HEK293T (cell line): ENCODE measurements at regions not wholly inside any gene's neighbourhood (a gene's known extent, or its start where the extent isn't known, plus 50 kb on each side); places are given as distances from the start of the nearest gene placed in this dataset.

Experiments
- BHLHE40 ChIP-seq: fragments of 450-650 bp; IDR thresholded peaks from 2 replicates; pipeline ENCODE4 v1.6.1; 2016; ENCODE audit warnings: mild to moderate bottlenecking, moderate library complexity, borderline replicate concordance
- ELF4 ChIP-seq: fragments of 450-650 bp; IDR thresholded peaks from 2 replicates; pipeline ENCODE4 v1.6.1; 2017; ENCODE audit warnings: antibody characterized with exemption
- FOXA1 ChIP-seq: fragments of 450-650 bp; IDR thresholded peaks from 2 replicates; pipeline ENCODE4 v1.6.1; 2016; ENCODE audit warnings: mild to moderate bottlenecking
- FOXK2 ChIP-seq: fragments of 450-650 bp; IDR thresholded peaks from 2 replicates; pipeline ENCODE4 v1.6.1; 2016; ENCODE audit warnings: mild to moderate bottlenecking
- FOXM1 ChIP-seq: fragments of 450-650 bp; IDR thresholded peaks from 2 replicates; pipeline ENCODE4 v1.6.1; 2017; ENCODE audit warnings: mild to moderate bottlenecking, borderline replicate concordance
- L3MBTL2 ChIP-seq: fragments of 450-650 bp; conservative IDR thresholded peaks from 2 replicates; pipeline ENCODE4 v1.6.1; 2016; ENCODE audit warnings: mild to moderate bottlenecking
- LEF1 ChIP-seq: fragments of 450-650 bp; IDR thresholded peaks from 2 replicates; pipeline ENCODE4 v1.6.1; 2017; ENCODE audit warnings: mild to moderate bottlenecking, borderline replicate concordance
- NFRKB ChIP-seq: fragments of 450-650 bp; IDR thresholded peaks from 2 replicates; pipeline ENCODE4 v1.6.1; 2016; ENCODE audit warnings: mild to moderate bottlenecking, moderate library complexity
- SP1 ChIP-seq: fragments of 450-650 bp; IDR thresholded peaks from 2 replicates; pipeline ENCODE4 v1.6.1; 2017
- SUZ12 ChIP-seq: fragments of 450-650 bp; IDR thresholded peaks from 2 replicates; pipeline ENCODE4 v1.6.1; 2016; ENCODE audit warnings: mild to moderate bottlenecking
- TARDBP ChIP-seq: fragments of 450-650 bp; IDR thresholded peaks from 2 replicates; pipeline ENCODE4 v1.6.1; 2016
- ZNF384 ChIP-seq: fragments of 450-650 bp; IDR thresholded peaks from 2 replicates; pipeline ENCODE4 v1.6.1; 2016
- TF ChIP-seq, protein P1 (sequence below): fragments of 450-650 bp; IDR thresholded peaks from 2 replicates; pipeline ENCODE4 v1.6.1; 2016

DNA sequence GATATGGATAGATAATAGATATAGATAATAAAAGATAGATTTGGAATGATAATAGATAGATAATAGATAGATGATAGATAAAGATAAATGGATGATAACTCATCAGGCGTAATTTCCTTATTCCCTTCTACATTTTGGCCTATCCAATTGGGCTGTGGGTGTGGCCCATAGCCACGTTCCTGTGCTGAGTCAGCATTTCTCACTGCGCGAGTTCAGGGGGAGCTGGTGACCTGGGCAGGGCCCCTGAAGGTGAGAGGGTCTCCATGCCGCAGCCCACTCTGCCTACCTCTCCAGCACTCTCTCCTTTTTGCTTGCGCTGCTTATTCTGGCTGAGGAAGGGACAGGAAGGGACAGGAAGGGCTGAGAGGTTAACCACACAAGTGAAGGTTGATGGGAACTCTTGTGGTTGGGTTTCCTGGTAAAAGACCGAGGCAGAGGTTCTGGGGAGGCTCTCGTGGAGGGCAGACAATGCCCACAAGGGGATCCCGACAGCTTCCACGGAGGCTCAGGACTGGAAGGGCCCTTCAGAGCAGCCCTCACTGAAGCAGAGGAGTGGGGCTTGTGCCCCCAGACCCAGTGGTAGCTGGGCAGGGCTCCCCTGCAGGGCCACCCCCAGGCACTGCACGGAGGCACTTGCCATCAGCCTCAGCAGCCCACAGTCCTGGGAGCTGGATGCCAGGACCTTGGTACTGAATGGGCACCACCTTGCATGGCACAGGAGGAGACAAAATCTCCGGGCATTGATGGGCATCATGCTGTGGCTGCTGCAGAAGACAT is 247.3 kb upstream of the PITRM1 start:
- TF ChIP-seq L3MBTL2, result no peak
- no peak for TF ChIP-seq SUZ12
- TF ChIP-seq FOXA1, result no peak
- no peak for TF ChIP-seq BHLHE40
- no peak for TF ChIP-seq TARDBP
- TF ChIP-seq SP1, result no peak
- TF ChIP-seq NFRKB, result no peak
- TF ChIP-seq ELF4, result no peak
- TF ChIP-seq, protein P1, sequence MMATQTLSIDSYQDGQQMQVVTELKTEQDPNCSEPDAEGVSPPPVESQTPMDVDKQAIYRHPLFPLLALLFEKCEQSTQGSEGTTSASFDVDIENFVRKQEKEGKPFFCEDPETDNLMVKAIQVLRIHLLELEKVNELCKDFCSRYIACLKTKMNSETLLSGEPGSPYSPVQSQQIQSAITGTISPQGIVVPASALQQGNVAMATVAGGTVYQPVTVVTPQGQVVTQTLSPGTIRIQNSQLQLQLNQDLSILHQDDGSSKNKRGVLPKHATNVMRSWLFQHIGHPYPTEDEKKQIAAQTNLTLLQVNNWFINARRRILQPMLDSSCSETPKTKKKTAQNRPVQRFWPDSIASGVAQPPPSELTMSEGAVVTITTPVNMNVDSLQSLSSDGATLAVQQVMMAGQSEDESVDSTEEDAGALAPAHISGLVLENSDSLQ, result no peak
- TF ChIP-seq ZNF384, result no peak
- no peak for TF ChIP-seq FOXK2
- no peak for TF ChIP-seq FOXM1
- TF ChIP-seq LEF1, result no peak
